Astrocyte of the spinal cord (primary cell): ENCODE measurements at regions not wholly inside any gene's neighbourhood (a gene's known extent, or its start where the extent isn't known, plus 50 kb on each side); places are given as distances from the start of the nearest gene placed in this dataset.

ENCODE experiments used
- DNase-seq: peaks from one replicate; pipeline ENCODE4 v3.0.0; 2011; ENCODE audit warnings: low read depth, low spot score
- H3K4me3 ChIP-seq: 2 replicates; pipeline ENCODE4 v1.5.1; 2011; ENCODE audit warnings: low read depth, mild to moderate bottlenecking, low read length, moderate library complexity
- CTCF ChIP-seq: IDR thresholded peaks from 2 replicates; pipeline ENCODE4 v1.5.1; 2012; ENCODE audit warnings: low read depth, mild to moderate bottlenecking, low read length, inconsistent platforms
- in situ Hi-C: cut with HindIII; loops from 2 replicates; pipeline ENCODE4 v1.10.0; 2017; ENCODE audit warnings: low sequenced_read_pairs

DNA sequence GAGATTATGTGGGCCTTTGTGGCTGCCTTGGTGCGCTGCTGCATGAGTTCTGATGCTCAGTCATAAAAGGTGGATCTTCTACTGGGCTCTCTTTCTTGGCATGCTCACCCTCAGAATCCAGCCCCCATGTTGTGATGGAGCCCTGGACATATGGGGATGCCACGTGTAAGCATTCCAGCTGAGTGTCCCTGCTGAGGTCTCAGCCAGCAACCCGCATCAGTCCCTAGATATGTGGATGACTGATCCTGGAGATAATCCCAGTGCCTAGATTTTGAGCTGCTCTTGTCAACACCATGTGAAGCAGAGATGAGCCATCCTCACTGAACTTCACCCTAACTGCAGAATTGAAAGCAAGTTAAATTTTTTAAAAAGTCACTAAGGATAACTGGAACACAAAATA lies 390.1 kb downstream of the DMRT2 start:
- DNase-seq: no peak
- no peak overlapping the region for H3K4me3 ChIP-seq
- TF ChIP-seq CTCF: no peak
- in situ Hi-C loops: no loop called here

DNA sequence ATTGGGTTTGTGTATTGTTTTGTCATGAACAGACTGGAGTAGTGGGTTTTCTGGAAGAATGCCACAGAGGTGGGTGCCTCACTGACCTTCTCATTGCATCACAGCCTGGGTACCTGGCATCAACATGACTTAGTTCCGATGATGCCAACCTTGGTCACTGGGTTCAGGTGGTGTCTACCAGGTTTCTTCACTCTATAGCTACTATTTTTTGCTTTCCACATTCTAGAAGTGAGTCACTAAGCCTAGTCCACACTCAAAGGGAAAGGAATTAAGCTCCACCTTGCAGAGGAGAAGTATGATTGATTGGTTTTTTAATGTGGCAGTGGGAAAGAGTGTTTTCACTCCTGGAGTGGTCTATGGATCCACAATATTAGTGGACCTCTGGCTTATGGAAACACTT lies 391.9 kb downstream of the DMRT2 start:
- no peak overlapping the region for H3K4me3 ChIP-seq
- in situ Hi-C loops: no loop called here
- no peak for DNase-seq
- no peak for TF ChIP-seq CTCF

DNA sequence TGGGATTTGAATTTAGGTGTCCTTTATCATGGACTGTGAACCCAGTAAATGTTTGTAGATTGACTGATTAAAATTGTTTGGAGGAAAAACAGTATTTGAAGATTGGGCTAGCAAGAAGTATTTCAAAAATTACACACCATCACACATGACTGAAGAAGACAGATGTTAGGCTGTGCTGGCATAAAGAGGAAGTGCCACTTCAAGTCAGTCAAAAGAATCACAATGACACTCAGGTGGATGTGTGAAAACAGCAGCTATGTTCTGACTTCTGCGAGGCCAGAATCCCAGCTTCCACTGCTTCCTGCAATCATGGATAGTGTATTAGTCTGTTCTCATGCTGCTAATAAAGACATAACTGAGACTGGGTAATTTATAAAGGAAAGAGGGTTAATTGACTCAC lies 393.3 kb downstream of the DMRT2 start:
- in situ Hi-C loops: no loop called here

DNA sequence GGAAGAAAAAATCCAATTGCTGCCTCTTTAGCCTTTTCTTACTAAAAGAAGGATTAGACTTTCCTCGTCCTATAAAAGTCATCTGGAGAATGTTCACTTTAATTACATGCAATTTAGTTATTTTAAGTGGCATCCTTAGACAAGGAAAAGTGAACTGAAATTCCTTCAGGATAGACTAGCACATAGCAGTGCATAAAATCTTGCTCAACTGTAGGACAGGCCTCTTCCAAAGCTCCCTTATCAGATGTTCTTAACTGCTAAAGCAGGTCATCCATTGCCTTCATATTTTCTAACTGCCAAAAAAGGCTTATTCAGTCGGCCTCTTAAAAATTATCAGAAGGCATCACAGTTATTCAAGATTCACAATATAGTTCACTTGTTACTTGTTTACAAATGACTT lies 396.5 kb downstream of the DMRT2 start:
- no peak for TF ChIP-seq CTCF
- in situ Hi-C loops: no loop called here
- no peak for DNase-seq
- H3K4me3 ChIP-seq: no peak overlapping the region

More for the DNA sequence above, 393.3 kb downstream of the DMRT2 start:
- no peak for DNase-seq
- no peak for TF ChIP-seq CTCF
- H3K4me3 ChIP-seq: no peak overlapping the region

- no peak for TF ChIP-seq CTCF
- in situ Hi-C loops: no loop called here
- no peak overlapping the region for H3K4me3 ChIP-seq
- no peak for DNase-seq
Observed at GRCh38 chr9:1453636-1454035, 403.5 kb downstream of the DMRT2 start.

- TF ChIP-seq CTCF: no peak
- in situ Hi-C loops: no loop called here
Observed at GRCh38 chr9:1454211-1454610, 404.1 kb downstream of the DMRT2 start.

More at GRCh38 chr9:1454211-1454610, 404.1 kb downstream of the DMRT2 start:
- DNase-seq: no peak
- no peak overlapping the region for H3K4me3 ChIP-seq
